ENCODE measurements at regions not wholly inside any gene's neighbourhood (a gene's known extent, or its start where the extent isn't known, plus 50 kb on each side); places are given as distances from the start of the nearest gene placed in this dataset.

GRCh38 chr18:22355598-22355997 is 62.1 kb downstream of the CTAGE1 start:
- no peaks in the 10 kb centered on the region for H3K27me3 ChIP-seq (ENCODE audit: control insufficient read depth, insufficient read depth, low read length)
- no peak overlapping the region for H3K4me3 ChIP-seq (ENCODE audit: low read length)
- no peaks in the 10 kb centered on the region for H3K9me3 ChIP-seq (replicated peaks; ENCODE audit: low read length)
- H3K4me2 ChIP-seq (ENCODE audit: low read length): no peak overlapping the region
- H3K9ac ChIP-seq (ENCODE audit: low read depth, low read length): no peak overlapping the region
- no peaks in the 10 kb centered on the region for H3K4me1 ChIP-seq (ENCODE audit: control insufficient read depth, insufficient read depth, low read length)
- H3K36me3 ChIP-seq (ENCODE audit: insufficient read depth, low read length): no peaks in the 10 kb centered on the region

GRCh38 chr18:22355069-22355468 is 62.6 kb downstream of the CTAGE1 start:
- H3K27me3 ChIP-seq (ENCODE audit: control insufficient read depth, insufficient read depth, low read length): peaks cover 5% of the 10 kb centered on the region
- no peaks in the 10 kb centered on the region for H3K36me3 ChIP-seq (ENCODE audit: insufficient read depth, low read length)
- H3K4me2 ChIP-seq (ENCODE audit: low read length): no peak overlapping the region
- no peaks in the 10 kb centered on the region for H3K4me1 ChIP-seq (ENCODE audit: control insufficient read depth, insufficient read depth, low read length)
- no peak overlapping the region for H3K4me3 ChIP-seq (ENCODE audit: low read length)
- no peak overlapping the region for H3K9ac ChIP-seq (ENCODE audit: low read depth, low read length)
- H3K9me3 ChIP-seq (replicated peaks; ENCODE audit: low read length): no peaks in the 10 kb centered on the region

- Histone ChIP-seq H3K27me3 (ENCODE audit: control insufficient read depth, insufficient read depth, low read length) (peaks cover 40% of the 10 kb centered on the region), H3K4me2 (ENCODE audit: low read length) (no peak overlapping the region), H3K36me3 (ENCODE audit: insufficient read depth, low read length) (no peaks in the 10 kb centered on the region), H3K9ac (ENCODE audit: low read depth, low read length) (no peak overlapping the region), H3K4me3 (ENCODE audit: low read length) (no peak overlapping the region), H3K4me1 (ENCODE audit: control insufficient read depth, insufficient read depth, low read length) (peaks cover 17% of the 10 kb centered on the region), H3K9me3 (replicated peaks; ENCODE audit: low read length) (no peaks in the 10 kb centered on the region)
Observed at GRCh38 chr18:22349966-22350365, 67.7 kb downstream of the CTAGE1 start.

GRCh38 chr18:22349317-22349898 is 68.3 kb downstream of the CTAGE1 start:
- Histone ChIP-seq H3K36me3 (ENCODE audit: insufficient read depth, low read length) (no peaks in the 10 kb centered on the region), H3K4me1 (ENCODE audit: control insufficient read depth, insufficient read depth, low read length) (peaks cover 17% of the 10 kb centered on the region), H3K4me3 (ENCODE audit: low read length) (peak overlapping the region; percentile 33), H3K9ac (ENCODE audit: low read depth, low read length) (no peak overlapping the region), H3K27me3 (ENCODE audit: control insufficient read depth, insufficient read depth, low read length) (peaks cover 40% of the 10 kb centered on the region), H3K9me3 (replicated peaks; ENCODE audit: low read length) (no peaks in the 10 kb centered on the region), H3K4me2 (ENCODE audit: low read length) (peak overlapping the region; percentile 75)

GRCh38 chr18:22348521-22349316 is 69.0 kb downstream of the CTAGE1 start:
- H3K9ac ChIP-seq (ENCODE audit: low read depth, low read length): no peak overlapping the region
- H3K36me3 ChIP-seq (ENCODE audit: insufficient read depth, low read length): no peaks in the 10 kb centered on the region
- H3K4me2 ChIP-seq (ENCODE audit: low read length): peak overlapping the region; percentile 75
- H3K27me3 ChIP-seq (ENCODE audit: control insufficient read depth, insufficient read depth, low read length): peaks cover 40% of the 10 kb centered on the region
- peak overlapping the region; percentile 55 for H3K4me3 ChIP-seq (ENCODE audit: low read length)
- H3K4me1 ChIP-seq (ENCODE audit: control insufficient read depth, insufficient read depth, low read length): peaks cover 17% of the 10 kb centered on the region
- no peaks in the 10 kb centered on the region for H3K9me3 ChIP-seq (replicated peaks; ENCODE audit: low read length)

- Histone ChIP-seq H3K4me1 (ENCODE audit: control insufficient read depth, insufficient read depth, low read length) (peaks cover 17% of the 10 kb centered on the region), H3K27me3 (ENCODE audit: control insufficient read depth, insufficient read depth, low read length) (peaks cover 40% of the 10 kb centered on the region), H3K9ac (ENCODE audit: low read depth, low read length) (no peak overlapping the region)
Observed at GRCh38 chr18:22347606-22348511, 69.9 kb downstream of the CTAGE1 start.

GRCh38 chr18:22346953-22347605 is 70.6 kb downstream of the CTAGE1 start:
- Histone ChIP-seq H3K9me3 (replicated peaks; ENCODE audit: low read length) (no peaks in the 10 kb centered on the region), H3K27me3 (ENCODE audit: control insufficient read depth, insufficient read depth, low read length) (peaks cover 40% of the 10 kb centered on the region), H3K4me1 (ENCODE audit: control insufficient read depth, insufficient read depth, low read length) (peaks cover 17% of the 10 kb centered on the region), H3K36me3 (ENCODE audit: insufficient read depth, low read length) (no peaks in the 10 kb centered on the region), H3K4me3 (ENCODE audit: low read length) (no peak overlapping the region), H3K9ac (ENCODE audit: low read depth, low read length) (no peak overlapping the region), H3K4me2 (ENCODE audit: low read length) (peak overlapping the region; percentile 9)

More at GRCh38 chr18:22347606-22348511, 69.9 kb downstream of the CTAGE1 start:
- Histone ChIP-seq H3K36me3 (ENCODE audit: insufficient read depth, low read length) (no peaks in the 10 kb centered on the region), H3K9me3 (replicated peaks; ENCODE audit: low read length) (no peaks in the 10 kb centered on the region), H3K4me3 (ENCODE audit: low read length) (no peak overlapping the region), H3K4me2 (ENCODE audit: low read length) (peak overlapping the region; percentile 75)

- Histone ChIP-seq H3K4me3 (ENCODE audit: low read length) (no peak overlapping the region), H3K4me1 (ENCODE audit: control insufficient read depth, insufficient read depth, low read length) (peaks cover 17% of the 10 kb centered on the region), H3K27me3 (ENCODE audit: control insufficient read depth, insufficient read depth, low read length) (peaks cover 40% of the 10 kb centered on the region), H3K9me3 (replicated peaks; ENCODE audit: low read length) (no peaks in the 10 kb centered on the region), H3K4me2 (ENCODE audit: low read length) (no peak overlapping the region), H3K9ac (ENCODE audit: low read depth, low read length) (no peak overlapping the region), H3K36me3 (ENCODE audit: insufficient read depth, low read length) (no peaks in the 10 kb centered on the region)
Observed at GRCh38 chr18:22346401-22346952, 71.2 kb downstream of the CTAGE1 start.

- Histone ChIP-seq H3K36me3 (ENCODE audit: insufficient read depth, low read length) (no peaks in the 10 kb centered on the region), H3K27me3 (ENCODE audit: control insufficient read depth, insufficient read depth, low read length) (peaks cover 40% of the 10 kb centered on the region), H3K4me2 (ENCODE audit: low read length) (no peak overlapping the region), H3K9me3 (replicated peaks; ENCODE audit: low read length) (no peaks in the 10 kb centered on the region), H3K9ac (ENCODE audit: low read depth, low read length) (no peak overlapping the region), H3K4me1 (ENCODE audit: control insufficient read depth, insufficient read depth, low read length) (peaks cover 17% of the 10 kb centered on the region), H3K4me3 (ENCODE audit: low read length) (no peak overlapping the region)
Observed at GRCh38 chr18:22345718-22346117, 72.0 kb downstream of the CTAGE1 start.

- peaks cover 17% of the 10 kb centered on the region for H3K4me1 ChIP-seq (ENCODE audit: control insufficient read depth, insufficient read depth, low read length)
- H3K4me3 ChIP-seq (ENCODE audit: low read length): no peak overlapping the region
- no peaks in the 10 kb centered on the region for H3K9me3 ChIP-seq (replicated peaks; ENCODE audit: low read length)
- H3K27me3 ChIP-seq (ENCODE audit: control insufficient read depth, insufficient read depth, low read length): peaks cover 39% of the 10 kb centered on the region
- no peaks in the 10 kb centered on the region for H3K36me3 ChIP-seq (ENCODE audit: insufficient read depth, low read length)
- no peak overlapping the region for H3K9ac ChIP-seq (ENCODE audit: low read depth, low read length)
- H3K4me2 ChIP-seq (ENCODE audit: low read length): no peak overlapping the region
Observed at GRCh38 chr18:22344908-22345670, 72.6 kb downstream of the CTAGE1 start.

All from skeletal muscle satellite cell (primary cell).